ENCODE measurements at regions not wholly inside any gene's neighbourhood (a gene's known extent, or its start where the extent isn't known, plus 50 kb on each side); places are given as distances from the start of the nearest gene placed in this dataset.

- TF ChIP-seq CTCF (conservative IDR thresholded peaks at IDR 0.05): no peak
- no peaks in the 10 kb centered on the region for H3K27me3 Mint-ChIP-seq
- H3K4me1 Mint-ChIP-seq (ENCODE audit: unreplicated experiment): no peaks in the 10 kb centered on the region
- no peak for DNase-seq (ENCODE audit: extremely low spot score, unreplicated experiment)
- no peaks in the 10 kb centered on the region for H3K36me3 Mint-ChIP-seq
- no peak overlapping the region for H3K27ac Mint-ChIP-seq
- no peaks in the 10 kb centered on the region for H3K9me3 Mint-ChIP-seq
- no peak overlapping the region for H3K4me3 Mint-ChIP-seq
Observed at GRCh38 chr2:114082731-114083433, 193.0 kb downstream of the ACTR3 start.

DNA sequence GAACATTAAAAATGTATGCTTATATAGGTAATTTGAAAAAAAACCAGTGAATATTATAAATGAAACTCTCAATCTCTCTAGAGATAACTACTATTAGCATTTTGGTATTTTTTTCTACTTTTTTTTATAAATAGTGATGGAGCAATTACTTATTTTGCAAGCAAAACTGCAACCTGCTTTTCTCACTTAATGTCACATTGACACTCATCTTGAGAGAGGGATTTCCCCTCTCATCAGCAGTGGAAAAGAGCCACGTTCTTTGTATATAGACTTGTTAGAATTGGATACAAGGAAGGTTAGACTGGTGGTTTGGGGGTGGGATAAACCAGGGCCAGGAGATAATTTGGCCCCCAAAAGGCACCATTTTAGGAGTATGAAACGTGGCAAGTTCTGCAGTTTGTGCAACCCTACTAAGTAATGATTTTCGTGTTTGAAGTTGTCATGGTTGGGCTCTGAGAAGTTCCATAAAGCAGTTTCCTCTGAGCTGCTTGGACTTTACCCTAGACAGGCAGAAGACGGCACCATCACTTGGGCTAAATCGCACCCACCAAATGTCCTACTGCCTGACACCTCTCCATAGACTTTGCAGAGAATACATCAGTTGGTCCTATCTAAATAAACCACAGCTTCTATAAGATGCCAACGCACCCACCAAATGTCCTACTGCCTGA is 194.0 kb downstream of the ACTR3 start:
- Mint-ChIP-seq H3K4me1 (ENCODE audit: unreplicated experiment) (no peaks in the 10 kb centered on the region), H3K27ac (no peak overlapping the region), H3K36me3 (no peaks in the 10 kb centered on the region), H3K27me3 (no peaks in the 10 kb centered on the region), H3K9me3 (no peaks in the 10 kb centered on the region), H3K4me3 (no peak overlapping the region)
- DNase-seq (ENCODE audit: extremely low spot score, unreplicated experiment): no peak
- no peak for TF ChIP-seq CTCF (conservative IDR thresholded peaks at IDR 0.05)

DNA sequence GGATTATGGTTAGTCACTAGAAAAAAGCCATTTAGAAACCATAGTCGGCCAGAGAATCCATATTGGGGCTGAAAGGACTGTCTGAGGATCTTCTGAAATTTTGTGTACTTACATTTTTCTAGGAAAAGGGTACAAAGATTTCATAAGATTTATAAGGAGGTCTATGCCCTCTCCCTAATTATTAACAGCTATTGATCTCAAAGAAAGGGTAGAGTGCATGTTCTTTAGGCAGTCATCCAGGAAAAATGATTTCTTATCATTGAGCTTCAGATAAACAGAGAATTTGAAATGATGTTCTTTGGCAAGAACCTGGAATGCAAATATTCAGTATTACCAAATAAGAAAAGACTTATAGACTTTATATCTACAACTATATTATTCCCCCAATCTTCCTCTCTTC is 195.3 kb downstream of the ACTR3 start:
- H3K27ac Mint-ChIP-seq: no peak overlapping the region
- H3K4me3 Mint-ChIP-seq: no peak overlapping the region
- no peaks in the 10 kb centered on the region for H3K36me3 Mint-ChIP-seq
- H3K9me3 Mint-ChIP-seq: no peaks in the 10 kb centered on the region
- no peaks in the 10 kb centered on the region for H3K4me1 Mint-ChIP-seq (ENCODE audit: unreplicated experiment)
- H3K27me3 Mint-ChIP-seq: no peaks in the 10 kb centered on the region
- DNase-seq (ENCODE audit: extremely low spot score, unreplicated experiment): no peak
- no peak for TF ChIP-seq CTCF (conservative IDR thresholded peaks at IDR 0.05)

DNA sequence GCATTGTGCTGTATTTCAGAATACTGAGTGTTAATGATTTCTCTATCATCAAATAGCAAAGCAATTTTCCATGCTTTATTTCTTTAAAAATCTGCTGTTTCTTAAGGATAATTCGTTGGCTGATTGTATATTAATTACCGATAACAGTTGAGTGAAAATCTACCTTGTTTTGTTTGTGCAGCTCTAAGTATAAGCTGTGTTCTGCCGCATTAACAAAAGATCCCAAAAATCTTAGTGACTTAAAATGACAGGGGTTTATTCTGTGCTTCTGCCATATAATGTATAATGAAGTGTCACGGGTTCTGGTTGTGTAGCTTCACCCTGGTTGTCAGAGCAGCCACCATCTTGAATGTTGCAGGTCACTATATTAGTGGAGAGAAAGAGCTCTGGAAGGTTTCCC is 196.1 kb downstream of the ACTR3 start:
- no peak for DNase-seq (ENCODE audit: extremely low spot score, unreplicated experiment)
- Mint-ChIP-seq H3K36me3 (no peaks in the 10 kb centered on the region), H3K9me3 (no peaks in the 10 kb centered on the region), H3K4me3 (no peak overlapping the region), H3K27me3 (no peaks in the 10 kb centered on the region), H3K27ac (no peak overlapping the region), H3K4me1 (ENCODE audit: unreplicated experiment) (no peaks in the 10 kb centered on the region)
- TF ChIP-seq CTCF (conservative IDR thresholded peaks at IDR 0.05): no peak

DNA sequence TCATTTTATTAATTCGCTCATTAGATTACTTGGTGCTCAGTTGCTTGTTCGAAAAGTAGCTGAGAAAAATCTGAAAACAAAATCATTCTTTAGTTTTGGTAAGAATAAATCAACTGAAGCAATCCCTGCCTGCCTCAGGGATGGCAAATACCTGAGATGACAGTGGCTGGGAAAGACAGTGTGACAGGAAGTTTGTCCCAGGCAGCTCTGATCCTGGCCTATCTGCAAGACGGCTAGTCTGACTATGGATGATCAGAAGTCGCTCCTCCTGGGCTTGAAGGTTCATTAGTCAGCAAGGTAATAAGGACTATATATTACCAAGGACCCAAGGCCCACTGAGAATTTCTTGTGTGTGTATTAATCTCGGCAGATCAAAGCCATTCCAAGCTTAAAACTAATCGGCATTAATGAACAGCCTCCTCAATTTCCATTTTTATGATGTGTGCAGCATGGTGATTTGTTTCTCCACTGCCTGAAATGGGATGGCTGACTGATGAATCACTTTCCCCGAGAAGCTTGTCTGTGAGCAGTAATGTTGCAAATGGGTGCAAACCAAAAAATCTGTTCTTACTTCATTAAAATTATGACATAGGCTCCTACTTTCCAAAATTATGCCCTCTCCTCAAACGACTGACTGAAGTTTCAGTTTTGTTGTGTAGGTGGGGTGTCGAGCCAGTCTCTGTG is 199.9 kb downstream of the ACTR3 start:
- TF ChIP-seq CTCF (conservative IDR thresholded peaks at IDR 0.05): no peak
- no peaks in the 10 kb centered on the region for H3K4me1 Mint-ChIP-seq (ENCODE audit: unreplicated experiment)

More for the DNA sequence above, 199.9 kb downstream of the ACTR3 start:
- Mint-ChIP-seq H3K4me3 (no peak overlapping the region), H3K27me3 (no peaks in the 10 kb centered on the region), H3K27ac (no peak overlapping the region), H3K36me3 (no peaks in the 10 kb centered on the region), H3K9me3 (no peaks in the 10 kb centered on the region)
- DNase-seq (ENCODE audit: extremely low spot score, unreplicated experiment): no peak

Measured in type B pancreatic cell (in vitro differentiated cells).